ENCODE measurements at regions not wholly inside any gene's neighbourhood (a gene's known extent, or its start where the extent isn't known, plus 50 kb on each side); places are given as distances from the start of the nearest gene placed in this dataset.

DNA sequence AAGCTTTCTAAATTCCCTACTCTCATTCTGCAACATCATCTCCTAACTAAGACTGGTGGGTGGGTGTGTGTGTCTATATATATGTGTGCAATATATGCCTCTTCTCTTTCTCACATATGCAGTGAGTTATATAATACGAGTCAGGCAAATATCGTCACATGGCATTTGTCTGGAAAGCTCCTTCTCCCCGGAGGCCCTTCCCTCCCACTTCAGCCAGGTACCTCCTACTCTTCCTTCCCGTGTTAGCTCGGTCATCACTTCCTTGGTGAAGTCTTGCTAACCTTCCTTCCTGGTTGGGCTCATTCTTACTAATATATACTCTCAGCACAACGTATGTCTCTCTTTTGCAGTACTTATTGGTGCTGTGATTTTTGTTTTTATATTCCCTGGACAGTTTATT lies 66.4 kb upstream of the NCK2 start:
- no peak for TF ChIP-seq EZH2 (IDR thresholded peaks at IDR 0.05; ENCODE audit: low read length, unreplicated experiment)
- TF ChIP-seq, protein P1, sequence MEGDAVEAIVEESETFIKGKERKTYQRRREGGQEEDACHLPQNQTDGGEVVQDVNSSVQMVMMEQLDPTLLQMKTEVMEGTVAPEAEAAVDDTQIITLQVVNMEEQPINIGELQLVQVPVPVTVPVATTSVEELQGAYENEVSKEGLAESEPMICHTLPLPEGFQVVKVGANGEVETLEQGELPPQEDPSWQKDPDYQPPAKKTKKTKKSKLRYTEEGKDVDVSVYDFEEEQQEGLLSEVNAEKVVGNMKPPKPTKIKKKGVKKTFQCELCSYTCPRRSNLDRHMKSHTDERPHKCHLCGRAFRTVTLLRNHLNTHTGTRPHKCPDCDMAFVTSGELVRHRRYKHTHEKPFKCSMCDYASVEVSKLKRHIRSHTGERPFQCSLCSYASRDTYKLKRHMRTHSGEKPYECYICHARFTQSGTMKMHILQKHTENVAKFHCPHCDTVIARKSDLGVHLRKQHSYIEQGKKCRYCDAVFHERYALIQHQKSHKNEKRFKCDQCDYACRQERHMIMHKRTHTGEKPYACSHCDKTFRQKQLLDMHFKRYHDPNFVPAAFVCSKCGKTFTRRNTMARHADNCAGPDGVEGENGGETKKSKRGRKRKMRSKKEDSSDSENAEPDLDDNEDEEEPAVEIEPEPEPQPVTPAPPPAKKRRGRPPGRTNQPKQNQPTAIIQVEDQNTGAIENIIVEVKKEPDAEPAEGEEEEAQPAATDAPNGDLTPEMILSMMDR (conservative IDR thresholded peaks at IDR 0.05; ENCODE audit: low read depth, low read length), result no peak

Data from PC-3 (cell line).